ENCODE measurements at regions not wholly inside any gene's neighbourhood (a gene's known extent, or its start where the extent isn't known, plus 50 kb on each side); places are given as distances from the start of the nearest gene placed in this dataset.

- TF ChIP-seq CHD7 (IDR thresholded peaks at IDR 0.05; ENCODE audit: insufficient replicate concordance, low read length) (no peak), GABPA (IDR thresholded peaks at IDR 0.05; ENCODE audit: borderline replicate concordance, insufficient read depth, low read length) (no peak), ATF3 (IDR thresholded peaks at IDR 0.05; ENCODE audit: insufficient read depth, low read depth, low read length) (no peak), CEBPB (IDR thresholded peaks at IDR 0.05; ENCODE audit: low read depth, low read length) (no peak), BRCA1 (IDR thresholded peaks at IDR 0.05; ENCODE audit: low read depth, low read length) (no peak), TAF1 (IDR thresholded peaks at IDR 0.05; ENCODE audit: low read depth, low read length) (no peak), EZH2 (IDR thresholded peaks at IDR 0.05; ENCODE audit: low read depth, low read length, severe bottlenecking) (no peak)
Measured at GRCh38 chrX:118215346-118215745, 98.7 kb upstream of the KLHL13 start (continued).

All from H1 (cell line).